Activated CD4-positive, alpha-beta T cell treated with anti-CD3 and anti-CD28 coated beads, Interleukin-2, amount 10 ng/mL, durations not matched to agents 24 days and 14 days (primary cell): ENCODE measurements at regions not wholly inside any gene's neighbourhood (a gene's known extent, or its start where the extent isn't known, plus 50 kb on each side); places are given as distances from the start of the nearest gene placed in this dataset.

Experiments used
- DNase-seq: peaks from one replicate; pipeline ENCODE4 v3.0.0; 2022
- H3K27ac Mint-ChIP-seq: one replicate; pipeline ENCODE4 v1.8.0; 2022; ENCODE audit warnings: mild to moderate bottlenecking, mixed read lengths
- H3K27me3 Mint-ChIP-seq: one replicate; pipeline ENCODE4 v1.8.0; 2022; ENCODE audit warnings: mixed read lengths
- H3K36me3 Mint-ChIP-seq: one replicate; pipeline ENCODE4 v1.8.0; 2022; ENCODE audit warnings: low read depth, mild to moderate bottlenecking, mixed read lengths
- H3K4me1 Mint-ChIP-seq: one replicate; pipeline ENCODE4 v1.8.0; 2021; ENCODE audit warnings: mixed read lengths
- H3K4me3 Mint-ChIP-seq: one replicate; pipeline ENCODE4 v1.8.0; 2022; ENCODE audit warnings: mild to moderate bottlenecking, moderate library complexity, mixed read lengths
- H3K9me3 Mint-ChIP-seq: one replicate; pipeline ENCODE4 v1.8.0; 2021; ENCODE audit warnings: mixed read lengths
- intact Hi-C: fragments of 100-400 bp; cut with micrococcal nuclease; formaldehyde crosslinking; loops from one replicate; pipeline ENCODE4 v1.15.1; 2023

DNA sequence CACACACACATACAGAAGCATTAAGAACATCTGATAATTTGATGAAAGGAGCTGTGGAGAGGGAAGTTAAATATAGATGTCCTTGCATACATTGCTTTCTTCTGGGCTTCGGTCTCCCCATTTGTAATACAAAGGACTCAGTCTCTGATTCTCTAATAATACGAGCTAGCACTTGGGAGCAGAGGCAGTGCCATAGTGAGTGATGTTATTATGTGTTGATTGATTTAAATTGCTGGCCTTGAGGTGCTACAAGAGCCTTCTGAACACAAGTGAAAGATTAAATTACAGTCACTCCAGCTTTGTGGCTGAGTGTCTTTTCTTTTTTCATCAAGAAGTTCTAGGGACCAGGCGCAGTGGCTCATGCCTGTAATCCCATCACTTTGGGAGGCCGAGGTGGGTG lies 61.5 kb upstream of the HMGXB4 start:
- intact Hi-C loops: no loop called here
- Mint-ChIP-seq H3K27ac (no peak overlapping the region), H3K27me3 (peaks cover 9% of the 10 kb centered on the region), H3K4me1 (no peaks in the 10 kb centered on the region), H3K4me3 (no peak overlapping the region), H3K36me3 (no peaks in the 10 kb centered on the region), H3K9me3 (no peaks in the 10 kb centered on the region)
- no peak for DNase-seq

DNA sequence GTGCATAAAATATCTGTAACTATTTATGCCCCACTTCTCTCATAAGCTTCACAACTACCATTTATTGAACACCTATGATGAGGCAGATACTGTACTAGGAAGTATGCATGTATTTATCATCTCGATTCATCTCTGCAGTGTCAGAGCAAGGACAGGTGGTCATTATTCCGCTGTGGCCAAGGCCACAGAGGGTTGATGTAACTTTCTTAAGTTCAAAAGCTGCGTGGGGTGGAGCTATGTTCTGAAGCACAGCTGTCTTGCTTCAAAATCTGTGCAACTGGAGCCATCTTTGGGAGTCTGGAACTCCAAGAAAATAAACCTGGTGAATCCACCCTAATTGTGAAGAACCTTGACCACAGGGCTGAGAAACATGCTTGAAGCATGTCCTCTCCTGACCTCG lies 60.2 kb upstream of the HMGXB4 start:
- H3K4me1 Mint-ChIP-seq: no peaks in the 10 kb centered on the region

DNA sequence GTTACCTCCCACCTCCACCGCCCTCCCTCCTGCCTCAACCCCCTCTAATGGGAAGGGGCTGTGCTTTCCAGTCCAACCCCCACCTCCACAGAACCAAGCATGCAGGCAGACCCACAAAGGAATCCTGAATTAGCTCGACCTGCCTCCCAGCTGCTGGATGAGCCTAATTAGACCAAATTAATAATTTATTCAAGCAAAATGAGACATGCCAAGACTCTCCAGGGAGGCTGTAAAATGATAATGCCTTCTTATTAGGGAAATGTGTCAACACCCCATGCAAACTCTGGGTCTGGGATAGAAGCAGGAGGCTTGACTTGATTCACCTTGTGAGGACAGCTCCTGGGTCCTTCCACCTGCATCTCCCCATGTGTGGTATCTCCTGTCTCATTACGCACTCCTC lies 59.4 kb upstream of the HMGXB4 start:
- H3K36me3 Mint-ChIP-seq: no peaks in the 10 kb centered on the region
- no peak overlapping the region for H3K4me3 Mint-ChIP-seq
- H3K4me1 Mint-ChIP-seq: no peaks in the 10 kb centered on the region
- DNase-seq: no peak
- peaks cover 9% of the 10 kb centered on the region for H3K27me3 Mint-ChIP-seq
- H3K9me3 Mint-ChIP-seq: no peaks in the 10 kb centered on the region
- no peak overlapping the region for H3K27ac Mint-ChIP-seq
- intact Hi-C loops: no loop called here

More for the DNA sequence above, 60.2 kb upstream of the HMGXB4 start:
- peaks cover 9% of the 10 kb centered on the region for H3K27me3 Mint-ChIP-seq
- no peak for DNase-seq
- H3K9me3 Mint-ChIP-seq: no peaks in the 10 kb centered on the region
- intact Hi-C loops: no loop called here
- no peaks in the 10 kb centered on the region for H3K36me3 Mint-ChIP-seq
- no peak overlapping the region for H3K4me3 Mint-ChIP-seq
- no peak overlapping the region for H3K27ac Mint-ChIP-seq

DNA sequence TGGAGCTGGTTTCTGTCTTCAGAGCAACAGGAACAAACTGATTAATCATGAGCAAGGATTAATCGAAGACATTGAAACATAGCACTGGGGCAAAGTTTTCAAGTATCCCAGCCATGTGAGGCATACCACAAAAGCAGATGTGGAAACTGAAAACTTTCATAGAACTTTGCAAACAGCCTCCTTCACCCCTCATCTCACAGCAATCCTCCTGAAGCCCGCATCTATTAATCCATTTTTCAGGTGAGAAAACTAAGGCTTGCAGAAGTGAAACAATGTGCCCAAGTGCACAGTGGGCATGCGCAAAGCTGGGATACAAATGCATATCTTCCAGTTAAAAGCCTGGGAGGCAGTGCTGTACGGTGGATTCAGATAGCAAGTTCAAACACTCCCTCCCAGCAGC lies 58.6 kb upstream of the HMGXB4 start:
- Mint-ChIP-seq H3K4me1 (no peaks in the 10 kb centered on the region), H3K36me3 (no peaks in the 10 kb centered on the region), H3K9me3 (no peaks in the 10 kb centered on the region), H3K27me3 (peaks cover 9% of the 10 kb centered on the region), H3K4me3 (no peak overlapping the region), H3K27ac (no peak overlapping the region)
- DNase-seq: no peak
- intact Hi-C loops: no loop called here

DNA sequence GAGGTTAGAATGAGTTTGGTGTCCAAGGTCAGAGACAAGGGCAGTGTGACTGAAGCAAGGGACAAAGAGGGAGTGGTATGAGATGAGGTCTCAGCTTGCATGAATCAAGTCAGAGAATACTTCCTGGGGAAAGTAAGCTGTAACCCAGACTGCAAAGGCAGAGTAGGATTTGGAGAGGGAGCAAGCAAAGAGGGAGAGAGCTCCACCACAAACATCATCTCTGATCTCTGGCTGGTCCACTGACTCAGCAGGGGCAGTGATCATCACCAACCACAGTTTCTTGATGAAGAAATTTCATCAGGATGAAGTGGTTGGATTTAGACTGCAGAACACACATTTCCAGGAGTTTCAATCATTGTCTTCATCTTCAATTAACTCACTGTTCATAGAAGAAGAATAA lies 54.9 kb upstream of the HMGXB4 start:
- no peaks in the 10 kb centered on the region for H3K4me1 Mint-ChIP-seq
- intact Hi-C loops: no loop called here
- H3K36me3 Mint-ChIP-seq: no peaks in the 10 kb centered on the region
- no peaks in the 10 kb centered on the region for H3K9me3 Mint-ChIP-seq
- H3K4me3 Mint-ChIP-seq: no peak overlapping the region
- H3K27ac Mint-ChIP-seq: no peak overlapping the region
- H3K27me3 Mint-ChIP-seq: peaks cover 9% of the 10 kb centered on the region
- DNase-seq: no peak

DNA sequence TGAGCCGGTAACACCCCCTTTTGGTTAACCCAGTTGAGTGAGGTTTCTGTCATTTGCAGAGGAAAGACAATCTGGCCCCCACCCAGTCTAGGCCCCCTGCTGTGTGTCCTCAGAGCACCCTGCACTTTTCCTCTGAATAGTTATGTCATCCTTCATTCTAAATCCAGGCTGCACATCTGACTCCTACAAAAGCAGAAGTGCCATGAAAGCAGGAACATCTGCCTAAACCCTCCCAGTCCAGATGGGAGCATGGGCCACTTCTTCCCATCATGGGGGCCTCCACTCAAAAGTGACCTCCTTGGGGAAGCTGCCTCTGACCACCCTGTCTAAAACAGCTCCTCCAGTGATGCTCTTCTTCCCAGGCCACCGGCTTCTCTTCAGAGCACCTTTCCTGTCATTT lies 53.7 kb upstream of the HMGXB4 start:
- intact Hi-C loops: no loop called here
- Mint-ChIP-seq H3K9me3 (no peaks in the 10 kb centered on the region), H3K27me3 (peaks cover 5% of the 10 kb centered on the region), H3K27ac (no peak overlapping the region), H3K4me1 (no peaks in the 10 kb centered on the region), H3K36me3 (no peaks in the 10 kb centered on the region), H3K4me3 (no peak overlapping the region)
- no peak for DNase-seq

DNA sequence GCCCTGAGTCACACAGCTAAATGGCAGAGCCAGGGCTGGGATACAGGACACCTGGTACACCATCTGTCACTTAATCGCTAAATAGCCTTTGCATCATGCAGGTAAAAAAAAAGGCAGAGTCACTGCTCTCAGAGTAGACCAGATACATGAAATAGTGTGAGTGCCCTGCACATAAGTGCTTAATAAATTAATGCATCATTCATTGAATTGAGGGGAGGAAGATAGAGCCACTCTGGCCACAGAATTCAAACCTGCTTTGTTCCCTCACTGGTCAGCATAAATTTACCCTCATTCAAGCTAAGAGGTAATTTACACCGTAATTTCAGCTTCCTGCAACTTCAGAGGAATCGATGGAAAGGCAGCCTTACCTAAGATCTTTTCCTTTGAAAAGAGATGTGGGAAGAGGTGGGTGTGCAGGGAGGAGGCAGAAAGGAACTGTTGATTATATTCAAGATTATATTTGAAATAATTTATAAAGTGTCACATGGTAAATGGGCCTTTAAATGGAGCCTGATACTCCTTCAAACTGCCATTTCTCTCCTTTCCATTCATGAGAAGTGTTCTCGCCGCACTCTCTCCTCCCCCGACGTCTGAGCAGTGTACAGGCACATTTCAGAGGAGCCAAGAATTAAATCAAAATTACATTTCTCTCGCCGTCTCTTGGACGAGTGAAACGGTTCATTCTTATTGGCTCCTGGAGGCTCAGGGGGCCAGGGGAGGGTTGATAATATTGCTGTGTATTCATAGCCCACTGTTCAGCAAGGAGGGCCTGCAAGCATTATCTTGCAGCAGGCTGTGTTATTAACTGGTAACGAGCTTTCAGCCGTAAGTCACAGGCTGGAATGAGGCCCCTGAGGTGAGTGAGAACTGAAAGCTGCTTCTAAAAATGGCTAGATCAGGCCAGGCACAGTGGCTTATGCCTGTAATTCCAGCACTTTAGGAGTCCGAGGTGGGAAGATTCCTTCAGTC lies 52.2 kb upstream of the HMGXB4 start:
- H3K4me1 Mint-ChIP-seq: no peaks in the 10 kb centered on the region
- no peak overlapping the region for H3K4me3 Mint-ChIP-seq
- DNase-seq: no peak
- H3K9me3 Mint-ChIP-seq: no peaks in the 10 kb centered on the region
- intact Hi-C loops: no loop called here
- no peaks in the 10 kb centered on the region for H3K27me3 Mint-ChIP-seq
- H3K36me3 Mint-ChIP-seq: no peaks in the 10 kb centered on the region
- no peak overlapping the region for H3K27ac Mint-ChIP-seq

DNA sequence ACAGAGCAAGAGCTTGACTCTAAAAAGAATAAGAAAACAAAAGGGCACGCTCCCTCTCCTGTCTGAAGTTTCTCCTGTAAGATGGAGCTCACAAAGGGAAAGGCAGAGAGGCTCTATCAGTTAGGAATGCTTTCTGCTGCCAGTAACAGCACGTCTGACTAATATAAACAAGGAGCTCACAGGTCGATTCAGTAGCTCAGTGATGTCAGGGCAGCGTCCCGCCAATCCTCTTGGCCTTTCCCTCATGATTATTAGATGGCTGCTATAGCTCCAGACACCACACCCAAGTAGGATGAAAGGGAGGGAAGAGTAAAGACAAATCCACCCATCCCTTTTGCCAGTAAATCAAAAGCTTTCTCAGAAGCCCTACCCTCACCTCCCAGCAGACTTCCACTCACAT lies 51.3 kb upstream of the HMGXB4 start:
- intact Hi-C loops: no loop called here
- no peaks in the 10 kb centered on the region for H3K36me3 Mint-ChIP-seq

DNA sequence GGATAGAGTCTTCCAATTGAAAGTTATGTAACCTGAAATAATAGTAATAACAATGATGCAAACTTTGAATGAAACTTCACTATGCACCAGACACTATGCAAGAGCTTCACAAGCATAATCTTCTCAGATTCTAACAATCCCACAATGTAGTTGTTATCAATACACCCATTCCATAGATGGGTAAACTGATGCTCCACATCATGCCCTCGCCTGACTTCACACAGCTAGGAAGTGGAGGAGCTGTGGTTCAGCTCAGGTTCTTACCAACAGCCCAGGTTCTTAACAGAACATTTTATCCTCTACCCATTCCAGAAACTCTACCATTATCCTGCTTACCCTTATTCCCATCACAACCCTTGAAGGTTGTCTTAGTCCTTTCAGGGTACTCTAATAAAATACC lies 50.4 kb upstream of the HMGXB4 start:
- intact Hi-C loops: no loop called here
- Mint-ChIP-seq H3K27me3 (no peaks in the 10 kb centered on the region), H3K4me3 (no peak overlapping the region), H3K27ac (no peak overlapping the region), H3K9me3 (no peaks in the 10 kb centered on the region), H3K36me3 (no peaks in the 10 kb centered on the region), H3K4me1 (no peaks in the 10 kb centered on the region)
- no peak for DNase-seq

More for the DNA sequence above, 51.3 kb upstream of the HMGXB4 start:
- Mint-ChIP-seq H3K27ac (no peak overlapping the region), H3K27me3 (no peaks in the 10 kb centered on the region), H3K9me3 (no peaks in the 10 kb centered on the region), H3K4me1 (no peaks in the 10 kb centered on the region), H3K4me3 (no peak overlapping the region)
- DNase-seq: no peak
